ENCODE measurements at regions not wholly inside any gene's neighbourhood (a gene's known extent, or its start where the extent isn't known, plus 50 kb on each side); places are given as distances from the start of the nearest gene placed in this dataset.

- Histone ChIP-seq H3K4me1 (ENCODE audit: insufficient read depth, low read length, poor library complexity, severe bottlenecking) (no peaks in the 10 kb centered on the region), H4K20me1 (ENCODE audit: insufficient read depth, low read length) (no peaks in the 10 kb centered on the region), H3K79me2 (ENCODE audit: insufficient read depth, low read depth, low read length) (no peaks in the 10 kb centered on the region), H3K9me2 (ENCODE audit: insufficient read depth, low read length) (no peaks in the 10 kb centered on the region), H2AFZ (ENCODE audit: low read length) (no peak overlapping the region), H3K9me3 (ENCODE audit: low read length) (no peaks in the 10 kb centered on the region), H3K4me2 (ENCODE audit: low read length) (no peak overlapping the region), H3K4me3 (ENCODE audit: low read depth, low read length, poor library complexity, severe bottlenecking) (no peak overlapping the region), H3K36me3 (ENCODE audit: insufficient read depth, low read length) (no peaks in the 10 kb centered on the region), H3K27ac (ENCODE audit: low read depth, low read length, poor library complexity, severe bottlenecking) (no peak overlapping the region)
- intact Hi-C loops (cut with micrococcal nuclease; ENCODE audit: unreplicated experiment) = no loop called here
- no peak for DNase-seq (ENCODE audit: low spot score)
- CTCF ChIA-PET (ENCODE audit: unreplicated experiment) = no interaction called here
- BruUV-seq (replicated peaks) = no TSS peak
- no peak for TF ChIP-seq EZH2phosphoT487 (IDR thresholded peaks at IDR 0.05; ENCODE audit: borderline replicate concordance, low read depth, low read length)
- no peak for TF ChIP-seq CTCF (conservative IDR thresholded peaks at IDR 0.05; ENCODE audit: low read length)
- POLR2A ChIA-PET = no interaction called here
Measured at GRCh38 chr21:38570596-38570995, 72.3 kb upstream of the ERG start.

DNA sequence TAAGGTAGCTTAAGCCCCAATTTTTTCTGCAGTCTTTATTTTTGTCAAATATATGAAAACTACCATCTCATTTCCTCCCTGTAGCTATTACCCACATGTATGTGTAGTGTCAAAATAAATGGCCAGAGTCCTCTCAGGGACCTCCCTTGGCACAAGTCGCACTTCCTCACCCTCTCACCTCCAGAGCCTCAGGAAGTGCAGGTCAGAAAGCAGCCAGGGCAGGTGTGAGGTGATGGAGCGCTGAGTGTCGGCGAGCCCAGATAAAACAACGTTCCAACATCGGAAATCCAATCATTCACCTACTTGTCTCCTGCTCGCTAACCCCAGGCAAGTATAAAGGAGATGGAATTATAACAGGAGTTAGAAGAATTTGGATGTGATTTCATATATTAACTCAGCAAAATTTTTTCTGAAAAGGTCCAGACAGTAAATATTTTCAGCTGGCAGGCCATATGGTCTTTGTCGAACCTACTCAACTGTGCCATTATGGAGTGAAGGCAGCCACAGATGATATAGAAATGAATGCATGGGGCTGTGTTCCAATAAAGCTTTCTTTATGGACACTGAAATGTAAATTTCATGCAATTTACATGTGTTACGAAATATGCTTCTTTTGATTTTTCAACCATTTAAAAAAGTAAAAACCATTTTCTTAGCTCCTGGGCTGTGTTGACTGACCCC is 76.8 kb upstream of the ERG start:
- BruUV-seq (replicated peaks) = no TSS peak
- Histone ChIP-seq H3K79me2 (ENCODE audit: insufficient read depth, low read depth, low read length) (no peaks in the 10 kb centered on the region), H3K36me3 (ENCODE audit: insufficient read depth, low read length) (no peaks in the 10 kb centered on the region), H2AFZ (ENCODE audit: low read length) (no peak overlapping the region), H3K4me2 (ENCODE audit: low read length) (no peak overlapping the region), H4K20me1 (ENCODE audit: insufficient read depth, low read length) (no peaks in the 10 kb centered on the region), H3K4me3 (ENCODE audit: low read depth, low read length, poor library complexity, severe bottlenecking) (no peak overlapping the region), H3K27ac (ENCODE audit: low read depth, low read length, poor library complexity, severe bottlenecking) (no peak overlapping the region), H3K9me2 (ENCODE audit: insufficient read depth, low read length) (no peaks in the 10 kb centered on the region), H3K4me1 (ENCODE audit: insufficient read depth, low read length, poor library complexity, severe bottlenecking) (no peaks in the 10 kb centered on the region), H3K9me3 (ENCODE audit: low read length) (no peaks in the 10 kb centered on the region)
- ChIA-PET POLR2A (no interaction called here), CTCF (ENCODE audit: unreplicated experiment) (no interaction called here)
- intact Hi-C loops (cut with micrococcal nuclease; ENCODE audit: unreplicated experiment) = no loop called here
- DNase-seq (ENCODE audit: low spot score) = no peak
- TF ChIP-seq EZH2phosphoT487 (IDR thresholded peaks at IDR 0.05; ENCODE audit: borderline replicate concordance, low read depth, low read length) = no peak
- no peak for TF ChIP-seq CTCF (conservative IDR thresholded peaks at IDR 0.05; ENCODE audit: low read length)

GRCh38 chr21:38577887-38578286 is 79.6 kb upstream of the ERG start:
- Histone ChIP-seq H3K4me1 (ENCODE audit: insufficient read depth, low read length, poor library complexity, severe bottlenecking) (no peaks in the 10 kb centered on the region), H3K9me2 (ENCODE audit: insufficient read depth, low read length) (no peaks in the 10 kb centered on the region), H3K4me2 (ENCODE audit: low read length) (no peak overlapping the region), H2AFZ (ENCODE audit: low read length) (no peak overlapping the region), H3K9me3 (ENCODE audit: low read length) (no peaks in the 10 kb centered on the region), H3K4me3 (ENCODE audit: low read depth, low read length, poor library complexity, severe bottlenecking) (no peak overlapping the region), H4K20me1 (ENCODE audit: insufficient read depth, low read length) (no peaks in the 10 kb centered on the region), H3K27ac (ENCODE audit: low read depth, low read length, poor library complexity, severe bottlenecking) (no peak overlapping the region), H3K79me2 (ENCODE audit: insufficient read depth, low read depth, low read length) (no peaks in the 10 kb centered on the region), H3K36me3 (ENCODE audit: insufficient read depth, low read length) (no peaks in the 10 kb centered on the region)
- DNase-seq (ENCODE audit: low spot score) = no peak
- intact Hi-C loops (cut with micrococcal nuclease; ENCODE audit: unreplicated experiment) = no loop called here
- no TSS peak for BruUV-seq (replicated peaks)
- TF ChIP-seq CTCF (conservative IDR thresholded peaks at IDR 0.05; ENCODE audit: low read length) (no peak), EZH2phosphoT487 (IDR thresholded peaks at IDR 0.05; ENCODE audit: borderline replicate concordance, low read depth, low read length) (no peak)
- POLR2A ChIA-PET = no interaction called here
- CTCF ChIA-PET (ENCODE audit: unreplicated experiment) = no interaction called here
